Right lobe of liver (tissue), 4 donors: ENCODE measurements at regions not wholly inside any gene's neighbourhood (a gene's known extent, or its start where the extent isn't known, plus 50 kb on each side); places are given as distances from the start of the nearest gene placed in this dataset.

ENCODE experiments used
- POLR2A ChIP-seq: fragments of 450-650 bp; IDR thresholded peaks from one replicate; pipeline ENCODE4 v1.6.1; 2017; ENCODE audit warnings: antibody characterized with exemption, mild to moderate bottlenecking
- TF ChIP-seq, protein P1 (sequence below), 4 donors: fragments of 200-600 bp in 3 of 4; fragments of 450-650 bp in 1 of 4; IDR thresholded peaks; one replicate each; pipeline versions ENCODE4 v1.5.1 to v1.8.0; 2016 to 2022; ENCODE audit warnings: antibody characterized with exemption in 4 of 4, mild to moderate bottlenecking in 2 of 4
- donor health status: DM: no; HTN: no; CAD: no.
- donor health status: DM: no; HTN: no; CAD: no.
- donor health status: DM: no; HTN: yes; CAD: no.

DNA sequence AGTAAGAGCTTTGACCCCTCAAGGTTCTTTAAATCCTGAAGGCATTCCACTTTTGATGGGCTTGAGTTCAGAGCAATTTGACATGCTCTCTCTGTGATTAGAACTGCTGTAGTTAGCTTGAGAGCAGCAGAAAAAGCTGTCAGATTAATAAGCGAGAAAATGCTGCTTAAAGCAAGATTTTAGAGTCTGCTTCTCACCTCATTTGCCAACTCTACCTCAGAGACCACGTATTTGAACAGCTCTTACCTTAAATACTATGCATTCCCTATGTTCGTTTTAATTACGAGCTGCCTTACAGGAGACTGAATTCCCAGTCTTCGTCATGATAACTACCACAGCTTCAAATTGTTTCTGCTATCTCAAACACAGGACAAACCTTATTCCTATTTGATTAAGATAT, 253.4 kb downstream of the SLITRK6 start:
- TF ChIP-seq POLR2A, result no peak
- TF ChIP-seq, protein P1, sequence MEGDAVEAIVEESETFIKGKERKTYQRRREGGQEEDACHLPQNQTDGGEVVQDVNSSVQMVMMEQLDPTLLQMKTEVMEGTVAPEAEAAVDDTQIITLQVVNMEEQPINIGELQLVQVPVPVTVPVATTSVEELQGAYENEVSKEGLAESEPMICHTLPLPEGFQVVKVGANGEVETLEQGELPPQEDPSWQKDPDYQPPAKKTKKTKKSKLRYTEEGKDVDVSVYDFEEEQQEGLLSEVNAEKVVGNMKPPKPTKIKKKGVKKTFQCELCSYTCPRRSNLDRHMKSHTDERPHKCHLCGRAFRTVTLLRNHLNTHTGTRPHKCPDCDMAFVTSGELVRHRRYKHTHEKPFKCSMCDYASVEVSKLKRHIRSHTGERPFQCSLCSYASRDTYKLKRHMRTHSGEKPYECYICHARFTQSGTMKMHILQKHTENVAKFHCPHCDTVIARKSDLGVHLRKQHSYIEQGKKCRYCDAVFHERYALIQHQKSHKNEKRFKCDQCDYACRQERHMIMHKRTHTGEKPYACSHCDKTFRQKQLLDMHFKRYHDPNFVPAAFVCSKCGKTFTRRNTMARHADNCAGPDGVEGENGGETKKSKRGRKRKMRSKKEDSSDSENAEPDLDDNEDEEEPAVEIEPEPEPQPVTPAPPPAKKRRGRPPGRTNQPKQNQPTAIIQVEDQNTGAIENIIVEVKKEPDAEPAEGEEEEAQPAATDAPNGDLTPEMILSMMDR (IDR thresholded peaks at IDR 0.05), result no peak
